ENCODE measurements at regions not wholly inside any gene's neighbourhood (a gene's known extent, or its start where the extent isn't known, plus 50 kb on each side); places are given as distances from the start of the nearest gene placed in this dataset.

- WGBS (ENCODE audit: insufficient coverage), result no CpG with 5 or more reads among the region's 2 CpGs
- no peak for DNase-seq (ENCODE audit: low read depth in 4 of 6, low spot score in 6 of 6)
- no peaks in the 10 kb centered on the region for H3K4me1 ChIP-seq (ENCODE audit: control insufficient read depth, insufficient read depth, low read length)
- no peaks in the 10 kb centered on the region for H3K9me3 ChIP-seq (ENCODE audit: control insufficient read depth, insufficient read depth, low read length)
- H3K27me3 ChIP-seq (ENCODE audit: control insufficient read depth, insufficient read depth, low read length), result no peaks in the 10 kb centered on the region
- no peaks in the 10 kb centered on the region for H3K36me3 ChIP-seq (ENCODE audit: control insufficient read depth, insufficient read depth, low read length)
- H3K27ac ChIP-seq (ENCODE audit: low read depth, low read length), result no peak overlapping the region
- no peak overlapping the region for H3K4me3 ChIP-seq (ENCODE audit: low read depth, low read length)
These were observed 632.0 kb upstream of the SPRY2 start for GRCh38 chr13:80972857-80973478.

GRCh38 chr13:80965097-80965496 is 624.2 kb upstream of the SPRY2 start:
- Histone ChIP-seq H3K27ac (ENCODE audit: low read depth, low read length) (no peak overlapping the region), H3K9me3 (ENCODE audit: control insufficient read depth, insufficient read depth, low read length) (no peaks in the 10 kb centered on the region), H3K4me1 (ENCODE audit: control insufficient read depth, insufficient read depth, low read length) (no peaks in the 10 kb centered on the region), H3K36me3 (ENCODE audit: control insufficient read depth, insufficient read depth, low read length) (no peaks in the 10 kb centered on the region), H3K4me3 (ENCODE audit: low read depth, low read length) (no peak overlapping the region), H3K27me3 (ENCODE audit: control insufficient read depth, insufficient read depth, low read length) (no peaks in the 10 kb centered on the region)
- DNase-seq (ENCODE audit: low read depth in 4 of 6, low spot score in 6 of 6), result no peak

DNA sequence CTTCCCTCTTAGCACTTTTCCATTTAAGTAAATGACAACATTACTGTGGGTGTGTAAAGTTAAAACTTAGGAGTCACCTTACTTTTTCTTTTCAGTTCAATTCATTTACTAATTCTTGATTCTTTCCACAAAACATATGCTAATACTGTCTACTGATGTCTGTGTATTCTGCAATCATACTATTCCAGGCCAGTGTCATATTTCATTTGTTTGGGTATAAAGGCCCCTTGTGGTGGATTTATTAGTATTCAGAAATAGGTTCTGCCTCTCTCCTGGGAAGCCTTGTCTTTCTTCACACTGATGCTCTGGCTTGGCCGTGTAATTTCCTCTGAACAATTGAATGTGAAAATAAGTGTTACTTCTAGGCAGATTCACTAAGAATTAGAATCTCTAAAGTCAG is 621.9 kb upstream of the SPRY2 start:
- no peaks in the 10 kb centered on the region for H3K36me3 ChIP-seq (ENCODE audit: control insufficient read depth, insufficient read depth, low read length)
- no peak overlapping the region for H3K27ac ChIP-seq (ENCODE audit: low read depth, low read length)
- WGBS (ENCODE audit: insufficient coverage), result no CpG with 5 or more reads among the region's 1 CpG
- no peaks in the 10 kb centered on the region for H3K4me1 ChIP-seq (ENCODE audit: control insufficient read depth, insufficient read depth, low read length)
- no peaks in the 10 kb centered on the region for H3K9me3 ChIP-seq (ENCODE audit: control insufficient read depth, insufficient read depth, low read length)
- H3K4me3 ChIP-seq (ENCODE audit: low read depth, low read length), result no peak overlapping the region
- DNase-seq (ENCODE audit: low read depth in 4 of 6, low spot score in 6 of 6), result no peak
- H3K27me3 ChIP-seq (ENCODE audit: control insufficient read depth, insufficient read depth, low read length), result no peaks in the 10 kb centered on the region

DNA sequence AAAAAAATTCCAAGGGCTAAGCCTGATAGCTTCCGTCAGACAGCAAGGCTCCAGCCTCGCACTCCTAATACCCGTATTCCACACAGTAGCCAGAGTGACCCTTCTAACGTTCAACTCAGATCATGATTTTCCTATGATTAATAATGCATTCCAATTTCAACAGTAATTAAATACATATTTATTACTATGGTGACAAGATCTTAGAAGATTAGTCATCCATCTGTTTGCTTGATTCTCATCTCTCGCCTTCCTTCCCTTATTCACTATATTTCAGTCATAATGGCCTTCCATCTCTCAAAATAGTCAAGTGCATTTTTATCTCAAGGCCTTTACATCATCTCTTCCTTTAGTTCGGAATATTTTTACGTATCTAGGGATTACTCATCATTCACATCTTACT is 621.2 kb upstream of the SPRY2 start:
- Histone ChIP-seq H3K4me3 (ENCODE audit: low read depth, low read length) (no peak overlapping the region), H3K27me3 (ENCODE audit: control insufficient read depth, insufficient read depth, low read length) (no peaks in the 10 kb centered on the region), H3K9me3 (ENCODE audit: control insufficient read depth, insufficient read depth, low read length) (no peaks in the 10 kb centered on the region), H3K27ac (ENCODE audit: low read depth, low read length) (no peak overlapping the region), H3K4me1 (ENCODE audit: control insufficient read depth, insufficient read depth, low read length) (no peaks in the 10 kb centered on the region), H3K36me3 (ENCODE audit: control insufficient read depth, insufficient read depth, low read length) (no peaks in the 10 kb centered on the region)
- no peak for DNase-seq (ENCODE audit: low read depth in 4 of 6, low spot score in 6 of 6)
- 100% methylated on average over 1 of the region's 7 CpGs for WGBS (ENCODE audit: insufficient coverage)

GRCh38 chr13:80957019-80957655 is 616.2 kb upstream of the SPRY2 start:
- DNase-seq (ENCODE audit: low read depth in 4 of 6, low spot score in 6 of 6), result no peak
- no peak overlapping the region for H3K27ac ChIP-seq (ENCODE audit: low read depth, low read length)
- no peaks in the 10 kb centered on the region for H3K27me3 ChIP-seq (ENCODE audit: control insufficient read depth, insufficient read depth, low read length)
- H3K36me3 ChIP-seq (ENCODE audit: control insufficient read depth, insufficient read depth, low read length), result no peaks in the 10 kb centered on the region
- H3K4me3 ChIP-seq (ENCODE audit: low read depth, low read length), result no peak overlapping the region
- WGBS (ENCODE audit: insufficient coverage), result no CpG with 5 or more reads among the region's 3 CpGs
- no peaks in the 10 kb centered on the region for H3K9me3 ChIP-seq (ENCODE audit: control insufficient read depth, insufficient read depth, low read length)
- no peaks in the 10 kb centered on the region for H3K4me1 ChIP-seq (ENCODE audit: control insufficient read depth, insufficient read depth, low read length)

GRCh38 chr13:80955501-80955900 is 614.6 kb upstream of the SPRY2 start:
- Histone ChIP-seq H3K9me3 (ENCODE audit: control insufficient read depth, insufficient read depth, low read length) (no peaks in the 10 kb centered on the region), H3K4me1 (ENCODE audit: control insufficient read depth, insufficient read depth, low read length) (no peaks in the 10 kb centered on the region), H3K27me3 (ENCODE audit: control insufficient read depth, insufficient read depth, low read length) (no peaks in the 10 kb centered on the region), H3K36me3 (ENCODE audit: control insufficient read depth, insufficient read depth, low read length) (no peaks in the 10 kb centered on the region), H3K27ac (ENCODE audit: low read depth, low read length) (no peak overlapping the region), H3K4me3 (ENCODE audit: low read depth, low read length) (no peak overlapping the region)
- DNase-seq (ENCODE audit: low read depth in 4 of 6, low spot score in 6 of 6), result no peak

DNA sequence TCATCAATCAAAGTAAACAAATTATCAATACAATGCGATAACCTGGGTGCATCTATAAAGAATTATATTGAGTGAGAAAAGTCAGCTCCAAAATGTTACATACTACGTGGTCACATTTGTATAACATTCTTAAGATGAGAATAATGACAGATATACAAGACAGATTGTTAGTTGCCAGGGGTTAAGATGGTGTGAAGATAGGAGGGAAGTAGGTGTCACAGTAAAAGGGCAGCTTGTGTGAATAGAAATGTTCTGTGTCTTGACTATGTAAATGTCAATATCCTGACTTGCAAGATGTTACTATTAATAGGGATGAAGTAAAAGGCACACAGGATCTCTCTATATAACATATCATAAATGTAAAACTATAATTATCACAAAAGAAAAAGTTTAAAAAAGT is 611.2 kb upstream of the SPRY2 start:
- no peaks in the 10 kb centered on the region for H3K9me3 ChIP-seq (ENCODE audit: control insufficient read depth, insufficient read depth, low read length)
- H3K27me3 ChIP-seq (ENCODE audit: control insufficient read depth, insufficient read depth, low read length), result no peaks in the 10 kb centered on the region
- no CpG with 5 or more reads among the region's 2 CpGs for WGBS (ENCODE audit: insufficient coverage)
- H3K4me1 ChIP-seq (ENCODE audit: control insufficient read depth, insufficient read depth, low read length), result no peaks in the 10 kb centered on the region
- H3K27ac ChIP-seq (ENCODE audit: low read depth, low read length), result no peak overlapping the region
- no peak for DNase-seq (ENCODE audit: low read depth in 4 of 6, low spot score in 6 of 6)
- no peak overlapping the region for H3K4me3 ChIP-seq (ENCODE audit: low read depth, low read length)
- no peaks in the 10 kb centered on the region for H3K36me3 ChIP-seq (ENCODE audit: control insufficient read depth, insufficient read depth, low read length)

DNA sequence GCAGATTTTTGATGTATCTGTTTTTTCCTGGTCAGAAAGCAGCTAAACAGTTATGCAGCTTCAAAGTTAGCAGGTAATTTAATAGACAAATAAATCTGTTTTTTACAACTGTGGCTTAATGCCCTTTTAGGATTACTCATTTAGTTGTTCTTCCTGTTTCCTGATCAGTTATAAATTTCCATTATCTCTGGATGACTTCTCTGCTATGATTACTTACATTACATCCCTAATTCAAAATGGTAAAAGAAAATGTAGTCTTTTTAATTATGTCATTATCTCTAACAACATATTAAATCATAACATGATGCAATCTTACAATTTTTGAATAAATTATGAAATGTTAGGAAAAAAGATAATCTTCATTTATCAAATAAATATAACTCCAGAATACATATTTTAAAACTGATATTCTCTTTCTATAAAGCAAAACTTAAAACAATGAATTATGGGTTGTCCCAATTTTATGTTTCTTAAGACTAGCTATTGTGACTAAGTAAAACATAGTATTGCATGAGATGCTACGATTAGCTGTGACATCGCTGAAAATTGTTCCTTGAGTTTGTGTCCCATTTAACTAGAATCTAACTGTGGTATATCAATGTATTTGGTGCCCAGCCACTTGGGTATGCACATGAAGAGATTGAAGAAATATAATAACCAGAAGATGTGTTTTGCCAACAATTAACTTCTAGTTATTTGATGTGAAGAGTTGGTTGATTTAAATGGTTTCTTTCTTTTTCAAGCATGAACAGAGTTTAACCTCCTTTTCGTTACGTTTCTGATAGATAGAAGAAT is 605.3 kb upstream of the SPRY2 start:
- no peak overlapping the region for H3K27ac ChIP-seq (ENCODE audit: low read depth, low read length)
- peak in 1 of 6 donors; percentile 3 for DNase-seq (ENCODE audit: low read depth in 4 of 6, low spot score in 6 of 6)
- WGBS (ENCODE audit: insufficient coverage), result 100% methylated on average over 1 of the region's 4 CpGs

GRCh38 chr13:80945328-80945727 is 604.4 kb upstream of the SPRY2 start:
- no CpG with 5 or more reads among the region's 3 CpGs for WGBS (ENCODE audit: insufficient coverage)
- Histone ChIP-seq H3K36me3 (ENCODE audit: control insufficient read depth, insufficient read depth, low read length) (no peaks in the 10 kb centered on the region), H3K9me3 (ENCODE audit: control insufficient read depth, insufficient read depth, low read length) (no peaks in the 10 kb centered on the region), H3K4me3 (ENCODE audit: low read depth, low read length) (no peak overlapping the region), H3K27me3 (ENCODE audit: control insufficient read depth, insufficient read depth, low read length) (no peaks in the 10 kb centered on the region), H3K4me1 (ENCODE audit: control insufficient read depth, insufficient read depth, low read length) (no peaks in the 10 kb centered on the region), H3K27ac (ENCODE audit: low read depth, low read length) (peak overlapping the region; percentile 10)
- DNase-seq (ENCODE audit: low read depth in 4 of 6, low spot score in 6 of 6), result peak; percentile 38 to 88 (median 58)

More for the DNA sequence above, 605.3 kb upstream of the SPRY2 start:
- no peaks in the 10 kb centered on the region for H3K9me3 ChIP-seq (ENCODE audit: control insufficient read depth, insufficient read depth, low read length)
- no peaks in the 10 kb centered on the region for H3K27me3 ChIP-seq (ENCODE audit: control insufficient read depth, insufficient read depth, low read length)
- no peaks in the 10 kb centered on the region for H3K4me1 ChIP-seq (ENCODE audit: control insufficient read depth, insufficient read depth, low read length)
- no peaks in the 10 kb centered on the region for H3K36me3 ChIP-seq (ENCODE audit: control insufficient read depth, insufficient read depth, low read length)
- H3K4me3 ChIP-seq (ENCODE audit: low read depth, low read length), result no peak overlapping the region

- no peaks in the 10 kb centered on the region for H3K9me3 ChIP-seq (ENCODE audit: control insufficient read depth, insufficient read depth, low read length)
These were observed 598.7 kb upstream of the SPRY2 start for GRCh38 chr13:80939581-80939980.

More at GRCh38 chr13:80939581-80939980, 598.7 kb upstream of the SPRY2 start:
- H3K4me3 ChIP-seq (ENCODE audit: low read depth, low read length), result no peak overlapping the region
- no peak for DNase-seq (ENCODE audit: low read depth in 4 of 6, low spot score in 6 of 6)
- H3K27me3 ChIP-seq (ENCODE audit: control insufficient read depth, insufficient read depth, low read length), result no peaks in the 10 kb centered on the region
- no peaks in the 10 kb centered on the region for H3K36me3 ChIP-seq (ENCODE audit: control insufficient read depth, insufficient read depth, low read length)
- WGBS (ENCODE audit: insufficient coverage), result 100% methylated on average over 2 of the region's 2 CpGs
- no peaks in the 10 kb centered on the region for H3K4me1 ChIP-seq (ENCODE audit: control insufficient read depth, insufficient read depth, low read length)
- H3K27ac ChIP-seq (ENCODE audit: low read depth, low read length), result no peak overlapping the region
